Osteoblast (primary cell): ENCODE measurements at regions not wholly inside any gene's neighbourhood (a gene's known extent, or its start where the extent isn't known, plus 50 kb on each side); places are given as distances from the start of the nearest gene placed in this dataset.

Experiments
- DNase-seq: peaks from one replicate; pipeline ENCODE4 v3.0.0; 2011; ENCODE audit warnings: low spot score, mixed read lengths; ENCODE audit not compliant: insufficient read length; ENCODE audit errors: missing footprints
- H2AFZ ChIP-seq: 2 replicates; pipeline ENCODE4 v1.6.0; 2011; ENCODE audit warnings: mild to moderate bottlenecking, low read length
- H3K27ac ChIP-seq: 2 replicates; pipeline ENCODE4 v1.5.1; 2011; ENCODE audit warnings: mild to moderate bottlenecking, low read depth, low read length, moderate library complexity
- H3K27me3 ChIP-seq: 2 replicates; pipeline ENCODE4 v1.6.0; 2012; ENCODE audit warnings: mild to moderate bottlenecking, control low read depth, inconsistent platforms, low read length, moderate library complexity; ENCODE audit not compliant: insufficient read depth
- H3K36me3 ChIP-seq: 2 replicates; pipeline ENCODE4 v1.5.1; 2011; ENCODE audit warnings: mild to moderate bottlenecking, low read length, control low read depth, moderate library complexity; ENCODE audit not compliant: insufficient read depth
- H3K4me1 ChIP-seq: 2 replicates; pipeline ENCODE4 v1.5.1; 2011; ENCODE audit warnings: mild to moderate bottlenecking, low read length, control low read depth, moderate library complexity; ENCODE audit not compliant: insufficient read depth
- H3K4me2 ChIP-seq: 2 replicates; pipeline ENCODE4 v1.6.0; 2011; ENCODE audit warnings: mild to moderate bottlenecking, low read length; ENCODE audit not compliant: insufficient read depth
- H3K4me3 ChIP-seq: fragments of 200-600 bp; sonication (generic); 3 replicates; pipeline ENCODE4 v1.5.1; 2012; ENCODE audit warnings: mild to moderate bottlenecking, low read length, inconsistent platforms; ENCODE audit not compliant: insufficient read depth
- H3K79me2 ChIP-seq: 2 replicates; pipeline ENCODE4 v1.6.0; 2012; ENCODE audit warnings: mild to moderate bottlenecking, low read length, control low read depth, inconsistent platforms; ENCODE audit not compliant: insufficient read depth
- H3K9me3 ChIP-seq: 2 replicates; pipeline ENCODE4 v1.5.1; 2011; ENCODE audit warnings: low read depth, low read length, control low read depth
- H4K20me1 ChIP-seq: 2 replicates; pipeline ENCODE4 v1.6.0; 2012; ENCODE audit warnings: mild to moderate bottlenecking, low read length, control low read depth; ENCODE audit not compliant: insufficient read depth
- TF ChIP-seq, protein P1 (sequence below): IDR thresholded peaks from 2 replicates; pipeline ENCODE4 v1.5.1; 2011; ENCODE audit warnings: mild to moderate bottlenecking, low read depth, low read length, moderate library complexity; ENCODE audit errors: extremely low read depth

DNA sequence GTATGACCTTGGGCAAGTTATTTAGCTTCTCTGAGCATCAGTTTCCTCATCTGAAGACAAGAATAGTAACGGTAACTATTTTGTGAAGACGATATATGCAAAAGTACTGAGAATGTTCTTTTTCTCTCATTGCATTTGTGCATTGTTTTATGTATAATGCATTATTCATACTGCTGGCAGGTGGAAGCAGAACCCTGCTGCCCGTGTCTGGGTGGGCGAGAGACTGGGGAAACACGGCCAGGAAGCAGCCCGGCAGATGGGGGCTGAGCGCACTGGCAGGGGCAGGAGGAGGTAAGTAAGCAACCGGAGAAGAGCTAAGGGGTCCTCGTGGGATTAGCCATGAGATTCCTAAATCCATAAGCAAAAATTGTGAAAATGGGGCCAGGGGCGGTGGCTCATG is 115.8 kb upstream of the MED13L start:
- Histone ChIP-seq H3K4me1 (peaks cover 23% of the 10 kb centered on the region), H3K27ac (no peak overlapping the region), H3K79me2 (no peaks in the 10 kb centered on the region), H3K4me2 (no peak overlapping the region), H3K27me3 (no peaks in the 10 kb centered on the region), H4K20me1 (no peaks in the 10 kb centered on the region), H3K4me3 (no peak overlapping the region), H3K36me3 (no peaks in the 10 kb centered on the region), H2AFZ (no peak overlapping the region), H3K9me3 (peaks cover 7% of the 10 kb centered on the region)
- DNase-seq: peak; percentile 38
- TF ChIP-seq, protein P1, sequence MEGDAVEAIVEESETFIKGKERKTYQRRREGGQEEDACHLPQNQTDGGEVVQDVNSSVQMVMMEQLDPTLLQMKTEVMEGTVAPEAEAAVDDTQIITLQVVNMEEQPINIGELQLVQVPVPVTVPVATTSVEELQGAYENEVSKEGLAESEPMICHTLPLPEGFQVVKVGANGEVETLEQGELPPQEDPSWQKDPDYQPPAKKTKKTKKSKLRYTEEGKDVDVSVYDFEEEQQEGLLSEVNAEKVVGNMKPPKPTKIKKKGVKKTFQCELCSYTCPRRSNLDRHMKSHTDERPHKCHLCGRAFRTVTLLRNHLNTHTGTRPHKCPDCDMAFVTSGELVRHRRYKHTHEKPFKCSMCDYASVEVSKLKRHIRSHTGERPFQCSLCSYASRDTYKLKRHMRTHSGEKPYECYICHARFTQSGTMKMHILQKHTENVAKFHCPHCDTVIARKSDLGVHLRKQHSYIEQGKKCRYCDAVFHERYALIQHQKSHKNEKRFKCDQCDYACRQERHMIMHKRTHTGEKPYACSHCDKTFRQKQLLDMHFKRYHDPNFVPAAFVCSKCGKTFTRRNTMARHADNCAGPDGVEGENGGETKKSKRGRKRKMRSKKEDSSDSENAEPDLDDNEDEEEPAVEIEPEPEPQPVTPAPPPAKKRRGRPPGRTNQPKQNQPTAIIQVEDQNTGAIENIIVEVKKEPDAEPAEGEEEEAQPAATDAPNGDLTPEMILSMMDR: no peak

DNA sequence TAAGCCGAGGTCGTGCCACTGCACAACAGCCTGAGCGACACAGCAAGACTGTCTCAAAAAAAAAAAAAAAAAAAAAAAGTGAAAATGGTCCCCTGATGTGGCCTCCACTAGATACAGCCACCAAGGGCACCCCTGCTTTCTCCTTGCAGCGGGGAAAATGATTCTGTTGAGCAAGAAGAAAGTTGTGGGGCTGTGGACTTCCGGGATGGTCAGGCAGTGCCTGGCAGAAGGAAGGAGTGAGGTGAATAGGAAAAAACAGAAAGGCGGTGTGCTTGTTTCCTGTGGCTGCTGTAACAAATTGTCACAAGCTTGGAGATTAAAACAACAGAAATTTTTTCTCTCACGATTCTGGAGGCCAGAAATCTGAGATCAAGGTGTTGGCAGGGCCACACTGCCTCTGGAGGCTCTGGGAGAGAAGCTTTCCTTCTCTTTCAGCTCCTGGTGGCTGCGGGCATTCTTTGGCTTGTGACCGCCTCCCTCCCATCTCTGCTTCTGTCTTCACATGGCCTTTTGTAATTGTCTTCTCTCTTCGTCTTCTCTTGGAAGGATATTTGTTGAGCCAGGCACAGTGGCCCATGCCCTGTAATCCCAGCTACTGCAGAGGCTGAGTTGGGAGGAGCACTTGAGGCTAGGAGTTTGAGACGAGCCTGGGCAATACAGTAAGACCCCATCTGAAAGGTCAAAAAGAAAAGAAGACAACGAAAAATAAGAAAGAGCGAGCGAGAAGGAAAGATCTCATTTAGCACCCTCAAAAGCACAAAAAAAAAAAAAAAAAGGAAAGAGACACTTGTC is 116.6 kb upstream of the MED13L start:
- TF ChIP-seq, protein P1: no peak
- Histone ChIP-seq H3K4me1 (peaks cover 19% of the 10 kb centered on the region), H3K27ac (no peak overlapping the region), H3K36me3 (no peaks in the 10 kb centered on the region), H3K27me3 (no peaks in the 10 kb centered on the region), H3K79me2 (no peaks in the 10 kb centered on the region), H3K9me3 (peaks cover 7% of the 10 kb centered on the region), H2AFZ (peak overlapping the region; percentile 9), H3K4me3 (no peak overlapping the region), H3K4me2 (no peak overlapping the region), H4K20me1 (no peaks in the 10 kb centered on the region)
- peak; percentile 38 for DNase-seq

DNA sequence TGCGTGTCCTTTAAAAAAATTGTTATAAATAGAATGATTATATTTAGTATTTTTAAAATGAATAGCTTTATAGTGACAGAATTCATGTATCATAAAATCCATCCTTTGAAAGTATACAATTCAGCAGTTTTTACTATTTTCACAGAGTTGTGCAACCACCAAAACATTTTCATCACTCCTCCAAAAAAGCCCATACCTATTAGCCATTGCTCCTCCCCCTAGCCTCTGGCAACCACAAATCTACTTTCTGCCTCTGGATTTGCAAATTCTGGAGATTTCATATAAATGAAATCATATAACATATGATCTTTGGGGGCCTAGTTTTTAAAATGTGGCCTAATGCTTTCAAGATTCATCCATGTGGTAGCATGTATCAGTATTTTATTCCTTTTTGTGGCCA is 117.9 kb upstream of the MED13L start:
- DNase-seq: peak; percentile 5
- peaks cover 8% of the 10 kb centered on the region for H3K4me1 ChIP-seq
- no peak overlapping the region for H3K4me2 ChIP-seq
- peaks cover 7% of the 10 kb centered on the region for H3K9me3 ChIP-seq
- no peaks in the 10 kb centered on the region for H3K79me2 ChIP-seq
- no peak overlapping the region for H2AFZ ChIP-seq
- no peaks in the 10 kb centered on the region for H3K27me3 ChIP-seq
- H4K20me1 ChIP-seq: no peaks in the 10 kb centered on the region
- H3K4me3 ChIP-seq: no peak overlapping the region
- H3K27ac ChIP-seq: no peak overlapping the region
- no peaks in the 10 kb centered on the region for H3K36me3 ChIP-seq
- TF ChIP-seq, protein P1: no peak

DNA sequence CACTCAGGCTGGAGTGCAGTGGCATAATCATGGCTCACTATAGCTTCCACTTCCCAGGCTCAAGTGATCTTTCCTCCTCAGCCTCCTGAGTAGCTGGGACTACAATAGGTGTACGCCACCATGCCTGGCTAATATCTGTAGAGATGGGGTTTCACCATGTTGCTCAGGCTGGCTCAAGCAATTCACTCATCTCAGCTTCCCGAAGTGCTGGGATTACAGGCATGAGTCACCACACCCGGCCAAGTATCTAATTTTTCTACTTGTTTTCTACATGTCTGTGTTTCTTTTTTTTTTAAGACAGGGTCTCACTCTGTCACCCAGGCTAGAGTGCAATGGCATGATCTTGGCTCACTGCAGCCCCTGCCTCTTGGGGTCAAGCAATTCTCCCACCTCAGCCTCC is 119.7 kb upstream of the MED13L start:
- Histone ChIP-seq H3K27ac (no peak overlapping the region), H2AFZ (no peak overlapping the region), H3K4me2 (no peak overlapping the region), H3K36me3 (no peaks in the 10 kb centered on the region), H4K20me1 (no peaks in the 10 kb centered on the region), H3K27me3 (no peaks in the 10 kb centered on the region), H3K4me1 (no peaks in the 10 kb centered on the region), H3K9me3 (no peaks in the 10 kb centered on the region), H3K4me3 (no peak overlapping the region), H3K79me2 (no peaks in the 10 kb centered on the region)
- TF ChIP-seq, protein P1: no peak
- no peak for DNase-seq
